ENCODE measurements at regions not wholly inside any gene's neighbourhood (a gene's known extent, or its start where the extent isn't known, plus 50 kb on each side); places are given as distances from the start of the nearest gene placed in this dataset.

GRCh38 chr9:108545436-108545835 lies 310.4 kb downstream of the ACTL7B start:
- TF ChIP-seq CTCF (IDR thresholded peaks at IDR 0.05), result no peak
- no peak for TF ChIP-seq POLR2A (IDR thresholded peaks at IDR 0.05)

Data from adrenal gland (tissue), 5 donors.